DMS153 treated with DMSO at 0.1 percent for 48 hours (cell line): ENCODE measurements at regions not wholly inside any gene's neighbourhood (a gene's known extent, or its start where the extent isn't known, plus 50 kb on each side); places are given as distances from the start of the nearest gene placed in this dataset.
"Not testable (repeated sequence)": the region's sequence is repeated elsewhere in the genome, so short reads cannot be mapped to it uniquely, and the experiment has no call there.

Experiments used
- DNase-seq: peaks from one replicate; lab custom pipeline; 2025; ENCODE audit not compliant: unreplicated experiment; lab: John Stamatoyannopoulos, UW

GRCh38 chr11:91527380-91528030 is 697.1 kb upstream of the FAT3 start:
- no peak for DNase-seq

DNA sequence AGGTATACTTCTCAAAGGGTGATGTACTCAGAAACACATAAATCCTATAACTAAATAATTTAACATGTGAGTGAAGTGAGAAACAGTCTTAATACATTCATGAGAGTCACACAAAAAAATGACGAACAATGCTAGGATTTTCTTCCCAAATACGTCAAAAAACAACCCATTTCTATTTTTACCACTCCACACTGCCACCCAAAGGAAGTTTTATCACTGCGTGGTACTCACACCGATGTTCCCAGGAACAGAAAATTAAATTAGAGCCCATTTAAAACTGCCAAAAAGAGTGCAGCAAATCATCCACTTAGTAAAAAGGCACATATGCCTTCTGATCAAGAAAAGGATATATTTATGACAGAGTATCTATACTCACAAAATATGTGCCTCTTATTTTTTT is 710.9 kb upstream of the FAT3 start:
- DNase-seq = no peak

DNA sequence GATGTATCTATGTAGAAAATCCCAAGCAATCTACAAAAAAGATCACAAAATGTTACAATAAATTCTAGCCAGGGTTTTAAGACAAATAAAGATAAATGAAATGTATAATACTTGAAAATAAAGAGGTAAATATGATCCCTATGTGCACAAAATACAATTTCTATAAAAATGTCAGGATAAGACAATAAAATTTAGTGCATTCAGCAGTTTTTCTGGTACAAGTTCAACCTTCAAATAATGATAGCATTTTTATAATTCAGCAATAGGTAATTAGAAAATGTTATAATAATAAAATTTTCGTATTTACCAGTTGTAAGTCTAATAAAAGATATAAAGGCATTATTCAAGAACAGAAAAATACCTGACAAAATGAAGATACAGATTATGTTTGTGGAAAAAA is 726.8 kb upstream of the FAT3 start:
- no peak for DNase-seq

DNA sequence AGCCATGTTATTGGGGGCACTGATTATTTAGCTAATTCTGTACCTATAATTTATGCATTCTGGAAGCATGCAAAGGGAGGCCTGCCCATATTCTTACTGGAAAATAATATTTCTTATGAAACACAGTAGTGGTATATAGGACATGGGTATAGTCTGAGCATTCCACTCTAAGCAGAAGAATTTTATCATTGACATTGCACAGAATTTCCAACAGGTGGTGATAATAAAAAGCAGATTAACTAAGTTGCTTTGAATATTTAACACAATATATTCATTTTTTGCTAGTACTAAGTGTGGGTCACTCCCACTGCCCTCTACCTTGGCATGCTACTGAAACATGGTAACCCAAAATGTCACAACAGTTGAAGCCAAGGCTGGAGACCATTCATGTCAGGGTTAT is 728.8 kb upstream of the FAT3 start:
- DNase-seq = no peak

- DNase-seq = no peak
Observed at GRCh38 chr11:91489989-91490388, 734.6 kb upstream of the FAT3 start.

DNA sequence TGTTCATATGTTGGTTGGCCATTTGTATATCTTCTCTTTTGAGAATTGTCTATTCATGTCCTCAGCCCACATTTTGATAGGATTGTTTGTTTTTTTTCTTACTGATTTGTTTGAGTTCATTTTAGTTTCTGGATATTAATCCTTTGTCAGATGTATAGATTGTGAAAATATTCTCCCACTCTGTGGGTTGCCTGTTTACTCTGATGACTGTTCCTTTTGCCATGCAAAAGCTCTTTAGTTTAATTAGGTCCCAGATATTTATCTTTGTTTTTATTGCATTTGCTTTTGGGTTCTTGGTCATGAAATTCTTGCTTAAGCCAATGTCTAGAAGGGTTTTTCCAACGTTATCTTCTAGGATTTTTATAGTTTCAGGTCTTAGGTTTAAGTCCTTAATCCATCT is 740.7 kb upstream of the FAT3 start:
- DNase-seq = not testable (repeated sequence)

DNA sequence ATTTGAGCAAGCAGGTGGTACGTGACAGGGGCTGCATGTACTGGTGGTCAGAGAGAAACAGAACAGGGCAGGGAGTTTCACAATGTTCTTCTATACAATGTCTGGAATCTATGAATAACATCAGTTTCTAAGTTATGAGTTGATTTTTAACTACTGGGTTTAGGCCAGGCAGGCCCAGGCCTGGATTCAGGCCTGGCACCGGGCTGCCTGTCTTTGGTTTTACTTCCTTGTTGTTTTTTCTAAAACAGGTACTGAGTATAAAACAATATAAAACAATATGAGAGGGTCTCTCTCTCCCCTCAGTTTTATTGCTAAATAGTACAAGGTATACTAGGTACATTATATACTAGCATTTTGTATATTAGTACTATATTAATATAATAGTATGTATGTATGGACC is 742.7 kb upstream of the FAT3 start:
- DNase-seq = not testable (repeated sequence)

DNA sequence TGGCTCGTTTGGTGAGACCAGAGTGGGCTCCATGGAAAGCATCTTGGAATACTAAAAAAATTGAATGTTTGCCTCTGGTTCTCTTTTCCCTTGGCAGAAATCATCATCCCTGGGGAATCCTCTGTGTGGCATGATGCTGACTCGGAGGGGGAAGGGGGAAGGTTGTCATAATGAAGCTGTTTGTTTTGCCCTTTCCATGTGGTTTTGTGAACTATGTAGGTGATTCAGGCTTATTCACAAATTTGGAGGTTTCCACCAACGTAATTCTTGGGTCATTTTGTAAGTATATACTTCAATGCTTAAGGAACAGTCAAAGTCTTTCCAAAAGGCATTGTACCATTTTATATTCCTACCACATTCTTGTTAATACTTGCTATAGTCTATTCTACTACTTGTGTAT is 754.0 kb upstream of the FAT3 start:
- DNase-seq = no peak

GRCh38 chr11:91459840-91460239 is 764.8 kb upstream of the FAT3 start:
- DNase-seq = no peak

GRCh38 chr11:91446267-91446666 is 778.4 kb upstream of the FAT3 start:
- no peak for DNase-seq

DNA sequence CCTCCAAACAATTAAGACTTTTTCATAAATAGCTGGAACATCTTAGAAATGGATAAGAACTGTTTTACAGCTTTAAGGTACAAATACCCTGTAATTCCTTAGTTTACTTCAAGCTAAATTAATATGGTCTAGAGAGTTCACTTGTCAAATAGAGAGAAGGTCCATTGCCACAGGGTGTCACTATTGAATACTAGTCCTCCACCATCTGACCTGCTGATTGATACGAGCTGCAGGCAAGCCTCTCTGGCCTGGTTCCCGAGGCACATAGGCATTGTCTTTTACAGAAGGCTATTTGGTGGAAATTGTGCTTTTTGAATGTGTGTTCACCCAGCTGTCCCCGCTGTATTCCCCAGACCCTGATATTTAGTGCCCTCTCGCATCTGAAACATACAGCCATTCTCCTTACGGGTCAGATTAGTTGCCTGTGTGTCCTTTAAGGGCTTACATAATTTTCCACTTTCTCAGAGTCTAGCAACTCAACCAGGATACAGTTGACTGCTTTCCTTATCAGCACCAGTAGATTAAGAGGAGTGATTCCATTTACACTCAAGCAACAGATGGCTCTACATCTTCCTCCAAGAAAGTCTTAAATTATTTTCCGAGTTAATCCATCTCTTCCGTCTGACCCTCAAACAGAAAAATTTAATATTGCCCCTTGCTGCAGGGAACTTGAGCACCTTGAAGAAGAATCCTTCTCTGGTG is 788.8 kb upstream of the FAT3 start:
- DNase-seq = no peak

DNA sequence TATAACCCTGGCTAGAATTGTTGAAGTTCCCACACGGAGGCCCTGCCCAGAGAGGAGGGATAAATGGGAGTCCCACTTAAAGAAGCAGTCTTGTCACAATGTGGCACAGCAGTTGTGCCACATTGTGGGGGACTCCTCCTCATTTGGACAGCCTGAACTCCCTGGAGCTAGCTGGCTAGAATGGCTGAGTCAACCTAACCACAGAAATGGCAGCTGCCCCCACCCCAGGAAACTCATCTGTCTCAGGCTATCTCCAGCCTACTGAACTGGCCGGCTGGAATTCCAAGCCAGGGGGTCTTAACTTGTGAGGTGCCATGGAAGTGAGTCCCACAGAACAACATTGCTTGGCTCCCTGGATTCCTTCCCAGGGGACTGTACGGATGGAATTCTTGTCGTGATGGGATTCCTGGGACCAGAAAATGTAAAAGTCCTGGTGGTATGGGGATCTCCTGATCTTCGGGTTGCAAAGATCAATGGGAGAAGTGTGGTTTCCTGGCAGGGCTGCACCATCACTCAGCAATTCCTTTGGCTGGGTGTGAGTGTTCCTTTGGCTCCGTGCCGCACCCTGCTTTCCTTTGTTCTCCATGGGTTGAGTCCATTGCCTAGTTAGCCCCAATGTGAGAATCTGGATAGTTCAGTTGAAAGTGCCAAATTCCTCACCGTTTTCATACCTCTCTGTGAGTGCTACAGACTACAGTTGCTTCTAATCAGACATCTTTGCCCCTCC is 791.2 kb upstream of the FAT3 start:
- no peak for DNase-seq

- DNase-seq = no peak
Observed at GRCh38 chr11:91421641-91422040, 803.0 kb upstream of the FAT3 start.

- DNase-seq = no peak
Observed at GRCh38 chr11:91407842-91408241, 816.8 kb upstream of the FAT3 start.

GRCh38 chr11:91406009-91406408 is 818.6 kb upstream of the FAT3 start:
- no peak for DNase-seq

- DNase-seq = no peak
Observed at GRCh38 chr11:91404344-91404743, 820.3 kb upstream of the FAT3 start.

DNA sequence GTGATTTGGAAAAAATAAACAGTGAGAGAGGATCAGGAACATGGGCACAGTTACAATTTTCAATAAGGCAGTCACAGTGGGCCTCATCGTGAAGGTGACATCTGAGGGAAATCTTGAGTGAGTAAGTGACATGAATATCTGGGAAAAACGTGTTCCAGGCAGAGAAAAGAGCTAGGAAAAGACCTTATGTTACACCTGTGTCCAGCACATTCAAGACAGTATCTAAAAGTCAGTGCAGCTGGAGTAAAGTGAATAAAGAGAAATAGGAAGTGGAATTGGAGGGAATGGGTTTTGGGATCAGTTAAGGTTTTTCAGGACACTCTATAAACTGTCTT is 827.5 kb upstream of the FAT3 start:
- no peak for DNase-seq

DNA sequence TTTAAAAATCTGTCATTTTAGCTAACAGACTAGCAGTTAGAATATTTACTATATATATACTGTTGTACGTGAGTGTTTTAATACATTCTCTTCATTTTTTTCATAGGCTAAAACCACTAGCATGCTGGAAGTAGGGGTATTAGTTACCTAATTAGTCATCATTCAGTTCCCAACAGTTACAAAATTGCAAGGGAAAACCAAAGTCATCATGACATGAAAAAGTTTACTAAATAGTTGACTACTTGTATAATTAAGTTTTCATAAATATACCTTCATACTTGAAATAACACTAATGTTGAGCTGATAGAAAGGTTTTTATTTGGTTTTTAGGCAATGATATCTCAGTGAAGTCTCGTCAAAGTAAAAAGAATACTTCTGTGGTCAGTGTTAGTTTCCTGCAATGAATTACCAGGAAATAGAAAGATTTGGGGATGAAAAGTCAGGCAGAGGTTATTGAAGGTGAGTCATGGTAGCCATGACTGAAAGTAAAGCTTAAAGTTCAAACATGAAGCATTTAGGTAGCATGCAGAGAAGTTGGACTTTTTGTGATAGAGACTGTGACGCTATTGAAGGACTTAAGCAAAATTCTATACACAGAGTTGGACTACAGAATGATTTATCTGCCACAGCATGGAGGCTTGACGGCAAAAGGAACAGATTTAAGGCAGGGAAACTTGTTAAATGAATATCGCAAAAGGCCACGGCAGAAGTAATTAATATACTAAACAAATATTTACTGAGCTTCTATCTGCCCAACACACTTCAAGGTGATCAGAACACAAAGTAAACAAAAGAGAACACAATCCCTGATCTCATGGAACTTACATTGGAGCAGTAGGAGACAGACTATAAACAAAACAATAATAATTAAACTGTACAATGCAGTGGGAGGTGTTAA is 828.1 kb upstream of the FAT3 start:
- peak; percentile 15 for DNase-seq

DNA sequence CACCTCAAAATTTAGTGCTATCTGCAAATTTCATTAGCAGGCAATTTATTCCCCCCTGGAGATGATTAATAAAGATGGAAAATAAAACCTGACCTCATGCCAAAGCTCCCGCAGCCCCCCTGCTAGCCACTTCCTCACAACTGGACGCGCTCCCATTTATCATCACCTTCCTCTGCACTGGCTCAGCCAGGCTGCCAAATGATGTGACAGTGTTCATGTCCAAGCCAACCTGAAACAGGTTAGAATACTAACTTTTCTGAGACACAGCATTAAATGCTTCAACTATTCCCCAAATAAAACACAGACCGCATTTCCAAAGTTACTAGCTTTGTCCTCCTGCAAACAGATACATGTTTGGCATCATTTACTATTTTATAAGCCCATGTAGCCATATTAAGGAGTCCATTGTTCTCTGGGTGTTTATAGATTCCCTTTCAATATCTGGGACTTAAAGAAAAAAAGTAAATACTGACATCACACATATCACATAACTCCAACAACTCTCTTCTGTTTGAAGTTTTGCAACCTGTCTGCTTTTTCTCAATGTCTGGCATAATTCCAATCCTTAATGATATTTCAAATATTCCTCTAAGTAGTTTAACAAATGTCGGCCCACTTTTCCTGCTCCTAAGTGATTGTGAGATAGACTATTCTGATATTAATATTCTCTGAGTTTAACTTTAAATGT is 829.7 kb upstream of the FAT3 start:
- no peak for DNase-seq

DNA sequence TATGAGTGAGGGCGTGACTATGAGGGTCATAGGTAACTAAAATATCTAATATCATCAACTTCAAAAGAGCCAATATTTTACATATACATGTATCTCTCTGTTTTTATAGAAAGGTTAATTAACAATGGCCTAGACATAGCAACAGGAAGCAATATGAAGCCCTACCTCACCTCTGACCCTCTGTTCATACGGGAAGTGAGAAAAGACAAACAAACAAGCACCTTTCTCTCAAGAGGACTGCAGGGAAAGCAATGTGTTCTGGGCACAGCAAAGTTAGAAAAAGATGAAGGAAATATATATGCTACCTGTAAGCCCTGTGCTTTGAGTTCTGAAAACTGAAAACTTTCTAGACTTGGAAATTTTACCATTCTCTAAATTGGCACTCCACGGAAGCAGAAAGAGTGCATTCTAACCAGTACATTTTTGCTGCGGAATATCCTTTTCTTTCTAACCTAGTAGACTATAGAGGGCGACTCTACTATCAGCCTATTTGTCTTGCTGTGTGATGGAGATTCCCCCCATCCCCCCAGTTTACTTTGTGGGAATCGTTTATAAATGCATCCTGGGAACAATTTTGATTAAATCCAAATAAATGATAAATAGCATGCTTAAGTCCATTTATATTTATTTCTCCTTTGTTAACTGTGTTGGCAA is 830.4 kb upstream of the FAT3 start:
- DNase-seq = no peak
